ENCODE measurements at regions not wholly inside any gene's neighbourhood (a gene's known extent, or its start where the extent isn't known, plus 50 kb on each side); places are given as distances from the start of the nearest gene placed in this dataset.

GRCh38 chr5:107322936-107323335 is 347.8 kb downstream of the EFNA5 start:
- TF ChIP-seq CTCF (IDR thresholded peaks at IDR 0.05 in 2 of 3, conservative IDR thresholded peaks at IDR 0.05 in 1 of 3; ENCODE audit: borderline replicate concordance in 1 of 3, insufficient read depth in 1 of 3, low read depth in 2 of 3, low read length in 2 of 3) (no peak), ZFX (IDR thresholded peaks at IDR 0.05) (no peak), JUND (IDR thresholded peaks at IDR 0.05) (no peak), POLR2A (IDR thresholded peaks at IDR 0.05; ENCODE audit: borderline replicate concordance, extremely low read depth, insufficient read depth, insufficient read length) (no peak), ELF1 (IDR thresholded peaks at IDR 0.05; ENCODE audit: borderline replicate concordance, low read depth) (no peak), RAD21 (IDR thresholded peaks at IDR 0.05; ENCODE audit: low read depth) (no peak), REST (IDR thresholded peaks at IDR 0.05; ENCODE audit: low read depth) (no peak), YY1 (IDR thresholded peaks at IDR 0.05; ENCODE audit: extremely low read depth, insufficient replicate concordance, low read depth, low read length) (no peak), POLR2AphosphoS5 (IDR thresholded peaks at IDR 0.05; ENCODE audit: low read depth, low read length) (no peak)

All from HCT116 (cell line).